WTC11 (cell line): ENCODE measurements at regions not wholly inside any gene's neighbourhood (a gene's known extent, or its start where the extent isn't known, plus 50 kb on each side); places are given as distances from the start of the nearest gene placed in this dataset.

ENCODE experiments used
- ATAC-seq: fragments of 200-7000 bp; cut with Tn5 transposase; 2 replicates; pipeline ENCODE4 v1.10.0; 2021; ENCODE audit warnings: mild to moderate bottlenecking, moderate library complexity
- CTCF ChIA-PET: fragments of 300-600 bp; sonication (Branson Sonifier 250); formaldehyde crosslinking; loops from one replicate; lab custom pipeline; 2021; ENCODE audit warnings: antibody characterized with exemption; lab: Charles Lee
- POLR2A ChIA-PET: fragments of 350-600 bp; sonication (Branson Sonifier 250); formaldehyde crosslinking; loops from one replicate; lab custom pipeline; 2021; ENCODE audit warnings: antibody characterized with exemption; lab: Charles Lee
- DNase-seq: peaks from one replicate; pipeline ENCODE4 v3.0.0; 2021; ENCODE audit warnings: low spot score
- H3K27ac Mint-ChIP-seq: 2 replicates; pipeline ENCODE4 v1.8.0; 2021; ENCODE audit warnings: mixed read lengths
- H3K27me3 Mint-ChIP-seq: 2 replicates; pipeline ENCODE4 v1.8.0; 2021; ENCODE audit warnings: low read depth, mild to moderate bottlenecking, moderate library complexity, mixed read lengths
- H3K36me3 Mint-ChIP-seq: 2 replicates; pipeline ENCODE4 v1.8.0; 2021; ENCODE audit warnings: mixed read lengths
- H3K4me1 Mint-ChIP-seq: 2 replicates; pipeline ENCODE4 v1.8.0; 2022; ENCODE audit warnings: mixed read lengths
- H3K4me3 Mint-ChIP-seq: 2 replicates; pipeline ENCODE4 v1.8.0; 2021; ENCODE audit warnings: mild to moderate bottlenecking, moderate library complexity, mixed read lengths
- H3K9me3 Mint-ChIP-seq: 2 replicates; pipeline ENCODE4 v1.8.0; 2021; ENCODE audit warnings: mixed read lengths
- EMX1 ChIP-seq: fragments of 250-450 bp; sonication (Bioruptor Pico); IDR thresholded peaks from 2 replicates; pipeline ENCODE4 v1.8.0; 2021; ENCODE audit warnings: mild to moderate bottlenecking
- ESRRA ChIP-seq: sonication (generic); formaldehyde crosslinking; IDR thresholded peaks from 2 replicates; pipeline ENCODE4 v1.8.1; 2022; ENCODE audit warnings: mild to moderate bottlenecking, missing genetic modification reagents, borderline replicate concordance
- FOXK1 ChIP-seq: sonication (generic); formaldehyde crosslinking; IDR thresholded peaks from 2 replicates; pipeline ENCODE4 v1.8.0; 2022; ENCODE audit warnings: mild to moderate bottlenecking, moderate library complexity, missing genetic modification reagents
- JUN ChIP-seq: sonication (generic); formaldehyde crosslinking; IDR thresholded peaks from 2 replicates; pipeline ENCODE4 v1.8.0; 2023; ENCODE audit warnings: mild to moderate bottlenecking, missing genetic modification reagents
- NR3C1 ChIP-seq: sonication (generic); formaldehyde crosslinking; conservative IDR thresholded peaks from 2 replicates; pipeline ENCODE4 v1.8.1; 2023; ENCODE audit warnings: low read depth, mild to moderate bottlenecking, missing genetic modification reagents
- RORB ChIP-seq: fragments of 250-450 bp; sonication (Bioruptor Pico); IDR thresholded peaks from 2 replicates; pipeline ENCODE4 v1.9.0; 2021; ENCODE audit warnings: mild to moderate bottlenecking
- TEAD1 ChIP-seq: sonication (generic); formaldehyde crosslinking; IDR thresholded peaks from 2 replicates; pipeline ENCODE4 v1.8.0; 2022; ENCODE audit warnings: mild to moderate bottlenecking, missing genetic modification reagents
- ZNF138 ChIP-seq: sonication (generic); formaldehyde crosslinking; conservative IDR thresholded peaks from 2 replicates; pipeline ENCODE4 v1.8.1; 2022; ENCODE audit warnings: mild to moderate bottlenecking, moderate library complexity, missing genetic modification reagents
- ZNF423 ChIP-seq: fragments of 250-450 bp; sonication (Bioruptor Pico); IDR thresholded peaks from 2 replicates; pipeline ENCODE4 v2.1.2; 2022; ENCODE audit warnings: mild to moderate bottlenecking, moderate library complexity
- TF ChIP-seq, protein P1 (sequence below): sonication (generic); formaldehyde crosslinking; IDR thresholded peaks from 2 replicates; pipeline ENCODE4 v1.8.0; 2022; ENCODE audit warnings: mild to moderate bottlenecking, missing genetic modification reagents
- TF ChIP-seq, protein P2 (sequence below): sonication (generic); formaldehyde crosslinking; IDR thresholded peaks from 2 replicates; pipeline ENCODE4 v1.8.1; 2022; ENCODE audit warnings: low read depth, mild to moderate bottlenecking, moderate library complexity, missing genetic modification reagents, borderline replicate concordance
- TF ChIP-seq, protein P3 (sequence below): fragments of 250-450 bp; sonication (Bioruptor Pico); IDR thresholded peaks from 2 replicates; pipeline ENCODE4 v1.9.0; 2021; ENCODE audit warnings: mild to moderate bottlenecking, borderline replicate concordance
- TF ChIP-seq, protein P4 (sequence below): sonication (generic); formaldehyde crosslinking; IDR thresholded peaks from 2 replicates; pipeline ENCODE4 v1.8.1; 2023; ENCODE audit warnings: mild to moderate bottlenecking, missing genetic modification reagents, moderate library complexity
- TF ChIP-seq, protein P5 (sequence below): sonication (generic); formaldehyde crosslinking; IDR thresholded peaks from 2 replicates; pipeline ENCODE4 v1.8.1; 2022; ENCODE audit warnings: low read depth, missing genetic modification reagents, borderline replicate concordance
- TF ChIP-seq, protein P6 (sequence below): fragments of 250-450 bp; sonication (Bioruptor Pico); IDR thresholded peaks from 2 replicates; pipeline ENCODE4 v1.9.0; 2021; ENCODE audit warnings: moderate library complexity, mild to moderate bottlenecking, inconsistent platforms, borderline replicate concordance
- TF ChIP-seq, protein P7 (sequence below): sonication (generic); formaldehyde crosslinking; IDR thresholded peaks from 2 replicates; pipeline ENCODE4 v1.8.0; 2022; ENCODE audit warnings: mild to moderate bottlenecking, missing genetic modification reagents
- TF ChIP-seq, protein P8 (sequence below): sonication (generic); formaldehyde crosslinking; IDR thresholded peaks from 2 replicates; pipeline ENCODE4 v1.8.0; 2023; ENCODE audit warnings: missing genetic modification reagents, mild to moderate bottlenecking, borderline replicate concordance
- TF ChIP-seq, protein P9 (sequence below): sonication (generic); formaldehyde crosslinking; IDR thresholded peaks from 2 replicates; pipeline ENCODE4 v1.8.0; 2022; ENCODE audit warnings: mild to moderate bottlenecking, missing genetic modification reagents

DNA sequence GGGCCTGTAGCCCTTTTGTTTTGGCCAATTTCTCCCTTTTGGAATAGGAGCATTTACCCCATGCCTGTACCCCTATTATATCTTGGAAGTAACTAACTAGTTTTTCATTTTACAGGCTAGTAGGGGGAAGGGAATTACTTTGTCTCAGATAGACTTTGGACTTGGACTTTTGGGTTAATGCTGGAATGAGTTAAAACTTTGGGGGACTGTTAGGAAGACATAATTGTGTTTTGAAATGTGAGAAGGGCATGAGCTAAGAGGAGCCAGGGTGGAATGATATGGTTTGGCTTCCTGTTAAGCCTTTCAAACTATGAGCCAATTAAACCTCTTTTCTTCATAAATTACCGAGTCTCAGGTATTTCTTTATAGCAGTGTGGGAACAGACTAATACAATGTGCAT is 168.1 kb downstream of the FGF1 start (continued):
- TF ChIP-seq, protein P1, sequence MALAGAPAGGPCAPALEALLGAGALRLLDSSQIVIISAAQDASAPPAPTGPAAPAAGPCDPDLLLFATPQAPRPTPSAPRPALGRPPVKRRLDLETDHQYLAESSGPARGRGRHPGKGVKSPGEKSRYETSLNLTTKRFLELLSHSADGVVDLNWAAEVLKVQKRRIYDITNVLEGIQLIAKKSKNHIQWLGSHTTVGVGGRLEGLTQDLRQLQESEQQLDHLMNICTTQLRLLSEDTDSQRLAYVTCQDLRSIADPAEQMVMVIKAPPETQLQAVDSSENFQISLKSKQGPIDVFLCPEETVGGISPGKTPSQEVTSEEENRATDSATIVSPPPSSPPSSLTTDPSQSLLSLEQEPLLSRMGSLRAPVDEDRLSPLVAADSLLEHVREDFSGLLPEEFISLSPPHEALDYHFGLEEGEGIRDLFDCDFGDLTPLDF (CRISPR knock-in tag): no peak
- TF ChIP-seq JUN (no peak), TEAD1 (CRISPR knock-in tag) (no peak), ZNF423 (CRISPR knock-in tag) (no peak), RORB (CRISPR knock-in tag) (no peak), NR3C1 (CRISPR knock-in tag) (no peak), EMX1 (no peak), ESRRA (CRISPR knock-in tag) (no peak)
- TF ChIP-seq, protein P2, sequence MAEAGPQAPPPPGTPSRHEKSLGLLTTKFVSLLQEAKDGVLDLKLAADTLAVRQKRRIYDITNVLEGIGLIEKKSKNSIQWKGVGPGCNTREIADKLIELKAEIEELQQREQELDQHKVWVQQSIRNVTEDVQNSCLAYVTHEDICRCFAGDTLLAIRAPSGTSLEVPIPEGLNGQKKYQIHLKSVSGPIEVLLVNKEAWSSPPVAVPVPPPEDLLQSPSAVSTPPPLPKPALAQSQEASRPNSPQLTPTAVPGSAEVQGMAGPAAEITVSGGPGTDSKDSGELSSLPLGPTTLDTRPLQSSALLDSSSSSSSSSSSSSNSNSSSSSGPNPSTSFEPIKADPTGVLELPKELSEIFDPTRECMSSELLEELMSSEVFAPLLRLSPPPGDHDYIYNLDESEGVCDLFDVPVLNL (CRISPR knock-in tag): no peak
- TF ChIP-seq, protein P3, sequence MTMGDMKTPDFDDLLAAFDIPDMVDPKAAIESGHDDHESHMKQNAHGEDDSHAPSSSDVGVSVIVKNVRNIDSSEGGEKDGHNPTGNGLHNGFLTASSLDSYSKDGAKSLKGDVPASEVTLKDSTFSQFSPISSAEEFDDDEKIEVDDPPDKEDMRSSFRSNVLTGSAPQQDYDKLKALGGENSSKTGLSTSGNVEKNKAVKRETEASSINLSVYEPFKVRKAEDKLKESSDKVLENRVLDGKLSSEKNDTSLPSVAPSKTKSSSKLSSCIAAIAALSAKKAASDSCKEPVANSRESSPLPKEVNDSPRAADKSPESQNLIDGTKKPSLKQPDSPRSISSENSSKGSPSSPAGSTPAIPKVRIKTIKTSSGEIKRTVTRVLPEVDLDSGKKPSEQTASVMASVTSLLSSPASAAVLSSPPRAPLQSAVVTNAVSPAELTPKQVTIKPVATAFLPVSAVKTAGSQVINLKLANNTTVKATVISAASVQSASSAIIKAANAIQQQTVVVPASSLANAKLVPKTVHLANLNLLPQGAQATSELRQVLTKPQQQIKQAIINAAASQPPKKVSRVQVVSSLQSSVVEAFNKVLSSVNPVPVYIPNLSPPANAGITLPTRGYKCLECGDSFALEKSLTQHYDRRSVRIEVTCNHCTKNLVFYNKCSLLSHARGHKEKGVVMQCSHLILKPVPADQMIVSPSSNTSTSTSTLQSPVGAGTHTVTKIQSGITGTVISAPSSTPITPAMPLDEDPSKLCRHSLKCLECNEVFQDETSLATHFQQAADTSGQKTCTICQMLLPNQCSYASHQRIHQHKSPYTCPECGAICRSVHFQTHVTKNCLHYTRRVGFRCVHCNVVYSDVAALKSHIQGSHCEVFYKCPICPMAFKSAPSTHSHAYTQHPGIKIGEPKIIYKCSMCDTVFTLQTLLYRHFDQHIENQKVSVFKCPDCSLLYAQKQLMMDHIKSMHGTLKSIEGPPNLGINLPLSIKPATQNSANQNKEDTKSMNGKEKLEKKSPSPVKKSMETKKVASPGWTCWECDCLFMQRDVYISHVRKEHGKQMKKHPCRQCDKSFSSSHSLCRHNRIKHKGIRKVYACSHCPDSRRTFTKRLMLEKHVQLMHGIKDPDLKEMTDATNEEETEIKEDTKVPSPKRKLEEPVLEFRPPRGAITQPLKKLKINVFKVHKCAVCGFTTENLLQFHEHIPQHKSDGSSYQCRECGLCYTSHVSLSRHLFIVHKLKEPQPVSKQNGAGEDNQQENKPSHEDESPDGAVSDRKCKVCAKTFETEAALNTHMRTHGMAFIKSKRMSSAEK (CRISPR knock-in tag): no peak

DNA sequence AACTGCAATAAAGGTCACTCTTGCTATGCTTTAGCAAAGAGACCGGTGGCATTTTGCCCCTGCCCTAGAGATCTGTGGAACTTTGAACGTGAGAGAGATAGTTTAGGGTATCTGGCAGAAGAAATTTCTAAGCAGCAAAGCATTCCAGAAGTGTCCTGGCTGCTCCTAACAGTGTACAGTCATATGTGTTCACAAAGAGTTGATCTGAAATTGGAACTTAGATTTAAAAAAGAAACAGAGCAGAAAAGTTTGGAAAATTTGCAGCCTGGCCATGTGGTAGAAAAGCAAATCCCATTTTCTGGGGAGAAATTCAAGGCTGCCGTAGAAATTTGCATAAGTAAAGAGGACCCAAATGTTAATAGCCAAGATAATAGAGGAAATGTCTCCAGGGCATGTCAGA is 169.2 kb downstream of the FGF1 start:
- peaks cover 25% of the 10 kb centered on the region for H3K9me3 Mint-ChIP-seq
- peaks cover 21% of the 10 kb centered on the region for H3K36me3 Mint-ChIP-seq
- H3K27ac Mint-ChIP-seq: no peak overlapping the region
- CTCF ChIA-PET: no interaction called here
- H3K27me3 Mint-ChIP-seq: no peaks in the 10 kb centered on the region
- ATAC-seq (no peak), DNase-seq (no peak)
- POLR2A ChIA-PET: no interaction called here
- peaks cover 30% of the 10 kb centered on the region for H3K4me1 Mint-ChIP-seq
- H3K4me3 Mint-ChIP-seq: no peak overlapping the region
- TF ChIP-seq FOXK1 (CRISPR knock-in tag) (no peak), ZNF138 (CRISPR knock-in tag) (no peak)
- TF ChIP-seq, protein P4, sequence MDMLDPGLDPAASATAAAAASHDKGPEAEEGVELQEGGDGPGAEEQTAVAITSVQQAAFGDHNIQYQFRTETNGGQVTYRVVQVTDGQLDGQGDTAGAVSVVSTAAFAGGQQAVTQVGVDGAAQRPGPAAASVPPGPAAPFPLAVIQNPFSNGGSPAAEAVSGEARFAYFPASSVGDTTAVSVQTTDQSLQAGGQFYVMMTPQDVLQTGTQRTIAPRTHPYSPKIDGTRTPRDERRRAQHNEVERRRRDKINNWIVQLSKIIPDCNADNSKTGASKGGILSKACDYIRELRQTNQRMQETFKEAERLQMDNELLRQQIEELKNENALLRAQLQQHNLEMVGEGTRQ: no peak
- TF ChIP-seq, protein P5, sequence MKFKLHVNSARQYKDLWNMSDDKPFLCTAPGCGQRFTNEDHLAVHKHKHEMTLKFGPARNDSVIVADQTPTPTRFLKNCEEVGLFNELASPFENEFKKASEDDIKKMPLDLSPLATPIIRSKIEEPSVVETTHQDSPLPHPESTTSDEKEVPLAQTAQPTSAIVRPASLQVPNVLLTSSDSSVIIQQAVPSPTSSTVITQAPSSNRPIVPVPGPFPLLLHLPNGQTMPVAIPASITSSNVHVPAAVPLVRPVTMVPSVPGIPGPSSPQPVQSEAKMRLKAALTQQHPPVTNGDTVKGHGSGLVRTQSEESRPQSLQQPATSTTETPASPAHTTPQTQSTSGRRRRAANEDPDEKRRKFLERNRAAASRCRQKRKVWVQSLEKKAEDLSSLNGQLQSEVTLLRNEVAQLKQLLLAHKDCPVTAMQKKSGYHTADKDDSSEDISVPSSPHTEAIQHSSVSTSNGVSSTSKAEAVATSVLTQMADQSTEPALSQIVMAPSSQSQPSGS (CRISPR knock-in tag): no peak
- TF ChIP-seq, protein P6, sequence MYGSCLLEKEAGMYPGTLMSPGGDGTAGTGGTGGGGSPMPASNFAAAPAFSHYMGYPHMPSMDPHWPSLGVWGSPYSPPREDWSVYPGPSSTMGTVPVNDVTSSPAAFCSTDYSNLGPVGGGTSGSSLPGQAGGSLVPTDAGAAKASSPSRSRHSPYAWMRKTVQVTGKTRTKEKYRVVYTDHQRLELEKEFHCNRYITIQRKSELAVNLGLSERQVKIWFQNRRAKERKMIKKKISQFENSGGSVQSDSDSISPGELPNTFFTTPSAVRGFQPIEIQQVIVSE: no peak
- TF ChIP-seq, protein P7, sequence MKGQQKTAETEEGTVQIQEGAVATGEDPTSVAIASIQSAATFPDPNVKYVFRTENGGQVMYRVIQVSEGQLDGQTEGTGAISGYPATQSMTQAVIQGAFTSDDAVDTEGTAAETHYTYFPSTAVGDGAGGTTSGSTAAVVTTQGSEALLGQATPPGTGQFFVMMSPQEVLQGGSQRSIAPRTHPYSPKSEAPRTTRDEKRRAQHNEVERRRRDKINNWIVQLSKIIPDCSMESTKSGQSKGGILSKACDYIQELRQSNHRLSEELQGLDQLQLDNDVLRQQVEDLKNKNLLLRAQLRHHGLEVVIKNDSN (CRISPR knock-in tag): no peak
- TF ChIP-seq, protein P8, sequence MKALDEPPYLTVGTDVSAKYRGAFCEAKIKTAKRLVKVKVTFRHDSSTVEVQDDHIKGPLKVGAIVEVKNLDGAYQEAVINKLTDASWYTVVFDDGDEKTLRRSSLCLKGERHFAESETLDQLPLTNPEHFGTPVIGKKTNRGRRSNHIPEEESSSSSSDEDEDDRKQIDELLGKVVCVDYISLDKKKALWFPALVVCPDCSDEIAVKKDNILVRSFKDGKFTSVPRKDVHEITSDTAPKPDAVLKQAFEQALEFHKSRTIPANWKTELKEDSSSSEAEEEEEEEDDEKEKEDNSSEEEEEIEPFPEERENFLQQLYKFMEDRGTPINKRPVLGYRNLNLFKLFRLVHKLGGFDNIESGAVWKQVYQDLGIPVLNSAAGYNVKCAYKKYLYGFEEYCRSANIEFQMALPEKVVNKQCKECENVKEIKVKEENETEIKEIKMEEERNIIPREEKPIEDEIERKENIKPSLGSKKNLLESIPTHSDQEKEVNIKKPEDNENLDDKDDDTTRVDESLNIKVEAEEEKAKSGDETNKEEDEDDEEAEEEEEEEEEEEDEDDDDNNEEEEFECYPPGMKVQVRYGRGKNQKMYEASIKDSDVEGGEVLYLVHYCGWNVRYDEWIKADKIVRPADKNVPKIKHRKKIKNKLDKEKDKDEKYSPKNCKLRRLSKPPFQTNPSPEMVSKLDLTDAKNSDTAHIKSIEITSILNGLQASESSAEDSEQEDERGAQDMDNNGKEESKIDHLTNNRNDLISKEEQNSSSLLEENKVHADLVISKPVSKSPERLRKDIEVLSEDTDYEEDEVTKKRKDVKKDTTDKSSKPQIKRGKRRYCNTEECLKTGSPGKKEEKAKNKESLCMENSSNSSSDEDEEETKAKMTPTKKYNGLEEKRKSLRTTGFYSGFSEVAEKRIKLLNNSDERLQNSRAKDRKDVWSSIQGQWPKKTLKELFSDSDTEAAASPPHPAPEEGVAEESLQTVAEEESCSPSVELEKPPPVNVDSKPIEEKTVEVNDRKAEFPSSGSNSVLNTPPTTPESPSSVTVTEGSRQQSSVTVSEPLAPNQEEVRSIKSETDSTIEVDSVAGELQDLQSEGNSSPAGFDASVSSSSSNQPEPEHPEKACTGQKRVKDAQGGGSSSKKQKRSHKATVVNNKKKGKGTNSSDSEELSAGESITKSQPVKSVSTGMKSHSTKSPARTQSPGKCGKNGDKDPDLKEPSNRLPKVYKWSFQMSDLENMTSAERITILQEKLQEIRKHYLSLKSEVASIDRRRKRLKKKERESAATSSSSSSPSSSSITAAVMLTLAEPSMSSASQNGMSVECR (CRISPR knock-in tag): no peak
- TF ChIP-seq, protein P9, sequence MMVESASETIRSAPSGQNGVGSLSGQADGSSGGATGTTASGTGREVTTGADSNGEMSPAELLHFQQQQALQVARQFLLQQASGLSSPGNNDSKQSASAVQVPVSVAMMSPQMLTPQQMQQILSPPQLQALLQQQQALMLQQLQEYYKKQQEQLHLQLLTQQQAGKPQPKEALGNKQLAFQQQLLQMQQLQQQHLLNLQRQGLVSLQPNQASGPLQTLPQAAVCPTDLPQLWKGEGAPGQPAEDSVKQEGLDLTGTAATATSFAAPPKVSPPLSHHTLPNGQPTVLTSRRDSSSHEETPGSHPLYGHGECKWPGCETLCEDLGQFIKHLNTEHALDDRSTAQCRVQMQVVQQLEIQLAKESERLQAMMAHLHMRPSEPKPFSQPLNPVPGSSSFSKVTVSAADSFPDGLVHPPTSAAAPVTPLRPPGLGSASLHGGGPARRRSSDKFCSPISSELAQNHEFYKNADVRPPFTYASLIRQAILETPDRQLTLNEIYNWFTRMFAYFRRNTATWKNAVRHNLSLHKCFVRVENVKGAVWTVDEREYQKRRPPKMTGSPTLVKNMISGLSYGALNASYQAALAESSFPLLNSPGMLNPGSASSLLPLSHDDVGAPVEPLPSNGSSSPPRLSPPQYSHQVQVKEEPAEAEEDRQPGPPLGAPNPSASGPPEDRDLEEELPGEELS (CRISPR knock-in tag): no peak
